ENCODE measurements at regions not wholly inside any gene's neighbourhood (a gene's known extent, or its start where the extent isn't known, plus 50 kb on each side); places are given as distances from the start of the nearest gene placed in this dataset.
"Not testable (repeated sequence)": the region's sequence is repeated elsewhere in the genome, so short reads cannot be mapped to it uniquely, and the experiment has no call there.

DNA sequence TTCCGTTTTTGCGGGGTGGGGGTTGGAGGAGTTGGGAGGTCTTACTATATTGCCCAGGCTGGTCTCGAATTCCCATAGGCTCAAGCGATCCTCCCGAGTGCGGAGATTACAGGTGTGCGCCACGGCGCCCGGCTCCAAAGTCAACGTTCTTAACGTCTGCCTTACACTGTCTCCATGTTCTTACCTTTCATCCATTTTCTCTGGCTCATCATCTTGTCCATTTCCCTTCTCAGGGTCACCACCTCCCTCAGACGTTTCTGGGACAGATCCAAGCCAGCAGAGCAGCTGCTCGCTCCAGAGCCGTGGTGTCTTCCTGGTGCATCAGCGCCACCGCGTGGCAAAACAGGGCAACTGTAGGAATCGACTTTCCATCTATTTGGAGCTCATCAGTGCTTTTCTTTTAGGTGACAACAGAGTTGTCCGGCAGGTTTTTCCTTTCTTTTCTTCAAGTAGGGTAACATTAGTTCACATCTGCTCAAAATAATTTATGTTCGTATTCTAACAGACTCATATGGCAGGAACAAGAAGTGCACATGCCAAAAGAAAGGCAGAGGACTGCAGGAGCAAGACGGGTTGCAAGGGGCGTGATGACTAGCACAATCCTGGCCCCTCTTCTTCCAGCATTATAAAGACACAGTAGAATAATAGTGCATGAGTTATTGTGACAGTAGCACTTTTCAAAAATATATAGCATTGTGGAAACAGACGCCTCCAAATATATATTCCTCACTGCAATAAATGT, 103.1 kb upstream of the ABCC4 start:
- peak; percentile 76 for DNase-seq (ENCODE audit: low read depth)
- TF ChIP-seq, protein P1, sequence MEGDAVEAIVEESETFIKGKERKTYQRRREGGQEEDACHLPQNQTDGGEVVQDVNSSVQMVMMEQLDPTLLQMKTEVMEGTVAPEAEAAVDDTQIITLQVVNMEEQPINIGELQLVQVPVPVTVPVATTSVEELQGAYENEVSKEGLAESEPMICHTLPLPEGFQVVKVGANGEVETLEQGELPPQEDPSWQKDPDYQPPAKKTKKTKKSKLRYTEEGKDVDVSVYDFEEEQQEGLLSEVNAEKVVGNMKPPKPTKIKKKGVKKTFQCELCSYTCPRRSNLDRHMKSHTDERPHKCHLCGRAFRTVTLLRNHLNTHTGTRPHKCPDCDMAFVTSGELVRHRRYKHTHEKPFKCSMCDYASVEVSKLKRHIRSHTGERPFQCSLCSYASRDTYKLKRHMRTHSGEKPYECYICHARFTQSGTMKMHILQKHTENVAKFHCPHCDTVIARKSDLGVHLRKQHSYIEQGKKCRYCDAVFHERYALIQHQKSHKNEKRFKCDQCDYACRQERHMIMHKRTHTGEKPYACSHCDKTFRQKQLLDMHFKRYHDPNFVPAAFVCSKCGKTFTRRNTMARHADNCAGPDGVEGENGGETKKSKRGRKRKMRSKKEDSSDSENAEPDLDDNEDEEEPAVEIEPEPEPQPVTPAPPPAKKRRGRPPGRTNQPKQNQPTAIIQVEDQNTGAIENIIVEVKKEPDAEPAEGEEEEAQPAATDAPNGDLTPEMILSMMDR (IDR thresholded peaks at IDR 0.05; ENCODE audit: insufficient read depth, low read depth, low read length, missing control alignments), result peak; percentile 94
- peak overlapping the region; percentile 42 for H3K4me3 ChIP-seq (ENCODE audit: low read length)

DNA sequence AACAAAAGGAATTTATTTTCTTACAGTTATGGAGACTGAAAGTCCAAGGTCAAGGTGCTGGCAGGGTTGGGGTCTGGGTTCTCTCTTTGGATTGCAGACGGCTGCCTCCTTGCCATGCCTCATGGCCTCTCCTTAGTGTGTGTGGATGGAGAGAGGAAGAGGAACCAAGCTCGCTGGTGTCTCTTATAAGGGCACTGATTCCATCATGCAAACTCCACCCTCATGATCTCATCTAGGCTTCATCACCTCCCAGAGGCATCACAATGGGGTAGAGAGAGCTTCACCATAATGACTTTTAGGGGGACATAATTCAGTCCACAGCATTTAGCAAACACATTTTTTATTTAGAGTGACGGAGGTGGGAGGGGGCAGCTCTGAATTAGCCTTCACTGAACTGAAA, 104.9 kb upstream of the ABCC4 start:
- TF ChIP-seq, protein P1 (IDR thresholded peaks at IDR 0.05; ENCODE audit: insufficient read depth, low read depth, low read length, missing control alignments), result no peak
- H3K4me3 ChIP-seq (ENCODE audit: low read length), result no peak overlapping the region
- DNase-seq (ENCODE audit: low read depth), result no peak

DNA sequence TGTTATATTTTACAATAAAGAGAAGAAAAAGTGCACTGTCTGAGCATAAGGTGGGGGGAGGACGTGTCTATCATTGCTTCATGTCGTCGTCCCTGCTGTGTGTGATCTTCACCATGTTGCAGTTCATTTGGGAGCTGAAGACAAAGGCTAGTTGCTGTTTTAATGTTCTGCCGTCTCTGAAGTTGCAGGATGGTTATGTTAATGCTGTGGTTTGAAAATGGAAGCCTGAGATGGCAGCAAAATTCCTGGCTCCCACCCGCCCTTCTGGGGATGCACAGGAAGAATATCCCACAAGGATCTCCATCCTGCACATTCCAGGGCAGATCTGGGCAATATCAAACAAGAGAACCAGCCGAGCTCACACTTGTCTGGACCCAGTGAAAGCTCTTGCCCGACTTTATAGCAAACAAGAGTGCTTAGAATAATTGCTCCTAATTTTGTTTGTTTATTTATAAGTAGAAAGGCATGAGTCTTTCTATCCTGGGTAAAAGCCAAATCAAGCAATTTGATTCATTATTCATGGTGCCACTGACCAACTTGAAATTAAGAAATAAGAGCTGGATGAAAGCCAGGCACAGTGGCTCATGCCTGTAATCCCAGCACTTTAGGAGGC, 110.3 kb upstream of the ABCC4 start:
- H3K4me3 ChIP-seq (ENCODE audit: low read length), result no peak overlapping the region
- DNase-seq (ENCODE audit: low read depth), result peak; percentile 82
- TF ChIP-seq, protein P1 (IDR thresholded peaks at IDR 0.05; ENCODE audit: insufficient read depth, low read depth, low read length, missing control alignments), result no peak

DNA sequence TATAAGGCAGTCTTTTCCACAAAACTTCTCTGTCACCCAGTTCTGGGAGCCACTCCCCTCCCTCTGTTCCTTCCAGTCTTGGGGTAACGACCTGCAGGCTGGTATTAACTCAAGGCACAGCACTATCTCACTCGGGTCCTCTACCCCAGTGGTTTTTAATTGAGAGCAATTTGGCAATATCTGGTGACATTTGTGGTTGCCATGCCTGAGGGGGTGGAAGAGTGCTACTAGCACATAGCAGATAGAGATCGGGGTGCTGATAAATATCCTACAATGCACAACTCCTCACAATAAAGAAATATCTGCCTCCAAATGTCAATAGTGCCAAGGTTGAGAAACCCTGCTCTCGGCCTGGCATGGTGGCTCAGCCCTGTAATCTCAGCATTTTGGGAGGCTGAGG, 117.7 kb upstream of the ABCC4 start:
- H3K4me3 ChIP-seq (ENCODE audit: low read length), result no peak overlapping the region
- TF ChIP-seq, protein P1 (IDR thresholded peaks at IDR 0.05; ENCODE audit: insufficient read depth, low read depth, low read length, missing control alignments), result no peak
- no peak for DNase-seq (ENCODE audit: low read depth)

DNA sequence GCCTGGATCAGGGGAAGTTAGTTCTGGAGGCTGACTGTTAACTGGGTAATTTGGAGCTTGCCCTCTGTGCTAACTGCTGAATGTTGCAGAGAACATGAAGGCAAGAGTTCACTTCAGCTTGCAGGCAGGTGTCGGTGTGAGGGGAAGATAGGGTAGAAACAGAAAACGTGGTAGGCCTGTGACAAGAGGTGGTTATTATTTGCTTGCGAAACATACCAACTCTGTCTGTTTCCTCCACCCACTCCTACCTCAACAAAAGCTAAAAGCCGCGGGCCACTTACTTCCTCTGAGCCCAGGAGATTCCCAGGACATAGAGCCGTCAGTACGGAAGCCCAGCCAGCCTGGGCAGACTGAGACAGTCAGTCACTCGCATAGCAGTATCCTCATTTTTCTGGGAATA, 119.2 kb upstream of the ABCC4 start:
- H3K4me3 ChIP-seq (ENCODE audit: low read length), result no peak overlapping the region
- TF ChIP-seq, protein P1 (IDR thresholded peaks at IDR 0.05; ENCODE audit: insufficient read depth, low read depth, low read length, missing control alignments), result no peak
- DNase-seq (ENCODE audit: low read depth), result peak; percentile 67

DNA sequence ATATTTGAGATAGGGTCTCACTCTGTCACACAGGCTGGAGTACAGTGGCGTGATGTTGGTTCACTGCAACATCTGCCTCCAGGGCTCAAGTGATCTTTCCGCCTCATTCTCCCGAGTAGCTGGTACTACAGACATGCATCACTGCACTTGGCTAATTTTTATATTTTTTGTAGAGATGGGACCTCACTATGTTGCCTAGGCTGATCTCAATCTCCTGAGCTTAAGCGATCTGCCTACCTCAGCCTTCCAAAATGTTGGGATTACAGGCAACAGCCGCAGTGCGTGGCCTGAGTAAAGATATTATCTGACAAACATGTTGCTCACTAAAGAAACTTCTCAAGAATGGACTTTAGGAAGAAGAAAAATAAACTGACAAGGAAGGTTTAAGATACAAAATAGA, 125.4 kb upstream of the ABCC4 start:
- no peak for DNase-seq (ENCODE audit: low read depth)
- TF ChIP-seq, protein P1 (IDR thresholded peaks at IDR 0.05; ENCODE audit: insufficient read depth, low read depth, low read length, missing control alignments), result no peak
- H3K4me3 ChIP-seq (ENCODE audit: low read length), result no peak overlapping the region

DNA sequence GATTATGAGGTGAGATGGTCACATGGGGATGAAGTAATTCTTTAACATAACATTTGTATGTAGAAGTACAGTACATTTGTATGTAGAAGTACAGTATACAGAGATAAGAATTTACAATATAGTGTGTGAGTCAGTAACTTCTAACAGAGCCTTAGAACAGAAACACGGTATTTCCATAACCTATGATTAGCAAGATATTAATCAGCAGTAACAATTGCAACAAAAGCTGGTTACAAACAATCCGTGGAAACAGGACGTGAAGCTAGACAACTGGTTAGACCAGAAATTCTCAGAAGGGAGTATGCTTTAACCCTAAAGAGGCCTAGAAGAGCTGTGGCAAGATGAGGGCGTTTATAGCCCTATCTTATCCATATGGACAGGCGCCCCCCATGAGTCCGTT, 122.0 kb upstream of the CLDN10 start:
- peak; percentile 72 for DNase-seq (ENCODE audit: low read depth)
- H3K4me3 ChIP-seq (ENCODE audit: low read length), result not testable (repeated sequence)

All from epithelial cell of esophagus (primary cell).